HG02642 (cell line): ENCODE measurements at regions not wholly inside any gene's neighbourhood (a gene's known extent, or its start where the extent isn't known, plus 50 kb on each side); places are given as distances from the start of the nearest gene placed in this dataset.
"Not testable (repeated sequence)": the region's sequence is repeated elsewhere in the genome, so short reads cannot be mapped to it uniquely, and the experiment has no call there.

ENCODE experiments used
- ATAC-seq: cut with Tn5 transposase; IDR thresholded peaks from one replicate; pipeline ENCODE4 v1.9.1; 2021; ENCODE audit warnings: mild to moderate bottlenecking; ENCODE audit not compliant: unreplicated experiment, poor library complexity

DNA sequence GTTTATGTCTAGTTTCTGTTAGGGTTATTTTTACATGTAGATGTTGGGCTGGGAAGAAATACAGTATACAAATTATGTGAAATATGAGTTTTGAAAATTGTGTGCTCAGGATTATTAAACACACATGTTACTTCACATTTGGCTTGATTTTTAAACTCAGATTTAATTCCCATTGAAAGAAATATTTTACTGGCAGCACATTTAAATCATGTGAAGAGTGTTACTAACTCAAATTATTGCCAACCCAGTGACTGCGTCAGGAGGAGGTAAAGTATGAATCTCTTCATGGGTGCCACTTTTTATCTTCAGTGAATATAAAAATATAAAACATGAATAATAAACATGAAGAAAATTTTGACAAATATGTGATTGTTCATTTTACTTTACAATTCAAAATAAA, 457.5 kb upstream of the CCDC179 start:
- ATAC-seq: no peak

DNA sequence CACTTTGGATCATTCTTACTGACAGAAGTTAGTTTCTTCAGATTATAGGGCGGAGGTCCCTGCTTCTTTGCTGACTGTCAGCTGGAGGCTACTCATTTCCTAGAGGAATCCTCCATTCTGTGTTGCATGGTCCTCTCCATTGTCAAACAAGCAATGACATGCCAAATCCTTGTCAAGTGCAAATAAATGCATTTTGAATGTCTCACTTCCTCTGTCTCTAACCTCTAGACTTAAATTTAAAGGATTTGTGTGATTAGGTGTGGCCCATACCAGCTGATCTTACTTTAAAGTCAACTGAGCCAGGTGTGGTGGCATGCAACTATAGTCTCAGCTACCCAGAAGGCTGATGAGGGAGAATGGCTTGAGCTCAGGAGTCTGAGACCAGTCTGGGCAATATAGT, 458.4 kb upstream of the CCDC179 start:
- ATAC-seq: no peak

DNA sequence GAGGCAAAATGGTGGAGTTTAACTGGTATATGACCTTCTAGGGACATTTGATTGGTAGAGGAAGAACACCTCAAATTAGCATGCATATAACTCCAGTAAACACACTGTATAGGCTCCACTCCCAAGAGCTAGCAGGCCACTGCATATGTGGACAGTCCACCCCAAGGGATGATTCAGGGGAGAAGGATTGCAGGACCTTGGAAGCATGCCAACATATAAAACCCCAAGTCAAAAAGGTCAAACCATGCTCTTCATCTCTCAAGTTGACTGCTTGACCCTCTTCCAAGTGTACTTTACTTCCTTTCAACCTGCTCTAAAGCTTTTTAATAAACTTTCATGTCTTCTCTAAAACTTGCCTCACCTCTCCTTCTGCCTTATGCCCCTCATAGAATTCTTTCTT, 459.9 kb upstream of the CCDC179 start:
- no peak for ATAC-seq

DNA sequence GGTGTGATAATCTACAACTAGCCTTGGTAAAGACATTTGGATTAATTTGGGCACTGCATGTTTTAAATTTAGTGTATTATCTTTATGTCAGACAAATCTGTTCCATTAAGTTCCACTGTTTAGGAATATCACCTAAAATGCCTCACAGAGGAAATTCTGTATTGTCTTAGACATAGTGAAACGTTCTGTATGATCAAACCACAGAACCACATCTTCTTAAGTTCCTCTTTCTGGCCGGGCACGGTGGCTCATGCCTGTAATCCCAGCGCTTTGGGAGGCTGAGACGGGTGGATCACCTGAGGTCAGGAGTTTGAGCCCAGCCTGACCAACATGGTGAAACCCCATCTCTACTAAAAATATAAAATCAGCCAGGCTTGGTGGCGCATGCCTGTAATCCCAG, 475.3 kb upstream of the CCDC179 start:
- not testable (repeated sequence) for ATAC-seq

DNA sequence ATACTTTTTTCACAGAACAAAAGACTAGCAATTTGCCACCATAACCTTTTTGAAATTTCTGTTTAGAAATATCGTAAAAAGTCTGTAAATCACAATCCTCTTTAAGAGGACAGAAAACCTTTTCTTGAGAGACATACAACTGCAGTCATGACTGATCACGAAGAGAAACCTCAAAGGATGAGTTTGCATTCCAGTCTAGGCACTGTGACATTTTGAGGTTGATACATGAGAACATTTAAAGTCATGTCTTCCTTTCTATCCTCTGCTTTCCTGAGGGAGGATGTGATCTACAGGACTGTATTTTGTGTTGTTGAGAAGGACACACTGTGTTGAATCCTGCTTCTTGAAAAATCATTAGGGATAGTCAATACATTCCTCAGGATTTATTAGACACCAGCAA, 476.7 kb upstream of the CCDC179 start:
- no peak for ATAC-seq

DNA sequence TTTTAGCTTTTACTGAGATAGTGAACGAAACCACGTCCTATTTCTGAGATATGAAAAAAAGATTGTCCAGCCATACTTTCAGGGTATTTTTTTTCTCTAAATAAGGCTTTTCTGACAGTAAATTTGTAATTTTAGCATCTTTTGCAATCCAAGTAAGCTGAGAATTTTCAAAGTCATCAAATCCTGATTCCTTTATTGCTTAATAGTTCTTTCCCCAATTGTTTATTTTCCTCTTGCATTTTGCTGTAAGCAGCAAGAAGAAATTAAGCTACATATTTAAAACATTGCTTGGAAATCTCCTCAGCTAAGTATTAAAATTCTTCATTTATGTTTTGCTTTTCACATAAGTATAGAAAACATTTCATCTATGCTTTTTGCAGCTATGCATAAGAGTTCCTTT, 493.3 kb upstream of the CCDC179 start:
- ATAC-seq: no peak

DNA sequence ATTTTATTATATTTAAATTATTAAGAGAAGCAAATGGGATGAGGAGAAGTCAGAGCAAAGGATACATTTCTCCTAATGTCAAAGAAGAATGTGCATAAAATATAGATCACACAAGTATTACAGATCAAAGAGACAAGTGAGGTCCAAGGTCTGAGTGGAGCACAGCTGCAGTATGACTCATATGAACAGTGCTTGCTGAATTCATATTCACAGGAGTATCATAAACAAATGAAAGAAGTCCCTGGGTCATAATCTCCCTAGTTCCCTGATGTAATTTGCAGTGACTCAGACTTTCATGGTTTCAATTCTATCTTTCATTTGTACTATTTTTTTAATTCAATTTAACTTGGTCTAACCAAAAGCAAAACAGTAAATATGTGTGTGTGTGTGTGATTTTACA, 499.0 kb upstream of the CCDC179 start:
- no peak for ATAC-seq

DNA sequence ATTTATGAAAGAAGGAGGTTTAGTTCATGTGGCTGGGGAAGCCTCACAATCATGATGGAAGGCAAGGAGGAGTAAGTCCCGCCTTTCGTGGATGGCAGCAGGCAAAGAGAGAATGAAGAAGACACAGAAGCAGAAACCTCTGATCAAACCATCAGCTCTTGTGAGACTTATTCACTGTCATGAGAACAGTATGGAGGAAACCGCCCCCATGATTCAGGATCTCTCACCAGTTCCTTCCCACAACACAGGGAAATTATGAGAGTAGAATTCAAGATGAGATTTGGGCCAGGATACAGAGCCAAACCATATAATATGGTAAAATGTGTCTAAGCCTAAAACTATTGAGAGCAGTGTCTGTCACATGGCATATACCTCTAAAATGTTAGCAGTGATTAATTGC, 503.8 kb upstream of the CCDC179 start:
- no peak for ATAC-seq

DNA sequence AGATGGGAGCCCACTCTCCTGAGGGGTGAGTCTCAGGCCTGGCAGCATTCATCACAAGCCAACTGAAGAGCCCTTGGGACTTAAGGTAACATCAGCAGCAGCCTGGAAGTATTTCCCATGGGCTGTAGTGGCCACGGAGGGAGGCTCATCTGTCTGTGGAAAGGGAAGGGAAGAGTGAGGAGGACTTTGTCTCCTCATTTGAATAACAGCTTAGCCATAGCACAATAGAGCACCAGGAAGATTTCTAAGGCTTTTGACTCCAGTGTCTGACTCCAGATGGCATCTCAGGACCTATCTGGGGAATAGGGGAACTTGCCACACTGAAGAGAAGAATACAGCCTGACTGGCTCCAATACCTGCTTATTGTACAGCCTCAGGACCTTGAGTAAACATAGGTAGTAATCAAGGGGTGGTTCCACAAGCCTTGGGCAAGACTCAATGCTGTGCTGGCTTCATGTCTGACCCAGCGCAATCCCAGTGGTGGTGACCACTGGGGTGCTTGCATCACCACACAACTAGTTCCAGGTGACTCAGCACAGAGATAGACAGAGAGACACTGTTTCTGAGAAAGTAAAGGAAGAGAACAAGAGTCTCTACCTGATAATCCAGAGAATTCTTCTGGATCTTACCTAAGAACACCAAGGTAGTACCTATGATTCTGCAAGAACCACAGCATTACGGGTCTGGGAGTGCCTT, 510.5 kb upstream of the CCDC179 start:
- no peak for ATAC-seq

DNA sequence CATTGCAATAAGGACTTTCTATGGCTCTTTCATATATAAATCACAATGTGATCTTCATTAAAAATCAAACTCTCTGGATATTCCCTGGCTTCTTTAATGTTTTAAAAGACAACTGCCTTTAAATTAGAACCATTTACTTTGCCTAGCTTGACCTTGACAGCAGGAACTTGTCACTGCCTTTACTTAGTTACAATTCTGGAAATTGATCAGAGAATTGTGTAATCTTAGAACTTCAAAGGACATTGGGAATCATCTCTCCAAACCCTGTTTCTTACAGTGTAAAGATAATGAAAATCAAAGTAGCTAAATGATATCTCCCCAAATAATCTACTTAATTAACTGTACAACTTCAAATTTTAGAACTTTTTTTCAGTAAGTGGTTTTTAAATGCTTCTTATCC, 517.6 kb upstream of the CCDC179 start:
- ATAC-seq: no peak

DNA sequence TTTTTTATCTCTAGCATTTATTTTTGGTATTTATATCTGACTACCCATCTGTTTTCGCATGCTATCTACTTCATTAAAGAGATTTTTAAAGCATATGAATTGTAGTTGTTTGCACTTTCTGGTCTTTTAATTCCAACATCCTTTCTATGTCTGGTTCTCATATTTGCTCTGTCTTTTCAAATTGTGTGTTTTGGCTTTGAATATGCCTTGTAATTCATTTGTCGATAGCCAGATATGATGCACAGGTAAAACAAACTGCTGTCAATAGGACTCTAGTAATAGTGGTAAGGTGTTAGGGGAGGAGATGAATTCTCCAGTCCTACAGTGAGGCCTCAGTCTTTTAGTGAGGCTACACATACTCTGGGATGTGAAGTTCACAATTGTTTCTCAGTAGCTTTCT, 530.8 kb upstream of the CCDC179 start:
- ATAC-seq: no peak

DNA sequence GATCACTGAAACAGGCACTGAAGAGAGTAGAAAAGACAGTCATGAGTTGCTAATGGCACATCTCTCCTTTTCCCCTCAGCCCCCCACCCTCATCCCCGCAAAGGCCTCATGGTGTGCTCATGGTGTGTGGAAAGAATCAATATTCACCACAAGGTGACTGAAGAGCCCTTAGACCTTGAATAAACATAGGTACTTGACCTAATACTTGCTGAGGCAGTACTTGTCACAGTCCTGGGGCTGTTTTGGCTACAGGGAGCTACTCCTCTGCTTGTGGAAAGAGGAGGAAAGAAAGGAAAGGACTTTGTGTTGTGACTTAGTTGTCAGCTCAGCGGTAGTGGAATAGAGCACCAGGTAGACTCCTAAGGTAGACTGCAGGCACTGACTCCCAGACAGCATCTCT, 537.8 kb upstream of the CCDC179 start:
- no peak for ATAC-seq

DNA sequence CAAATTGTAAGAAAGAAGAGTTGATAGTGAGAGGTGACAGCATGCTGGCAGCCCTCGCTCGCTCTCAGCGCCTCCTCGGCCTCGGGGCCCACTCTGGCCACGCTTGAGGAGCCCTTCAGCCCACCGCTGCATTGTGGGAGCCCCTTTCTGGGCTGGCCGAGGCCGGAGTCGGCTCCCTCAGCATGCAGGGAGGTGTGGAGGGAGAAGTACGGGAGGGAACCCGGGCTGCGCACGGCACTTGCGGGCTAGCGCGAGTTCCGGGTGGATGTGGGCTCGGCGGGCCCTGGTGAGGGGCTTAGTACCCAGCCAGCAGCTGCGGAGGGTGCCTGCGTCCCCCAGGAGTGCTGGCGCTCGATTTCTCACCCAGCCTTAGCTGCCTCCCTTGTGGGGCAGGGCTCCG, 539.7 kb upstream of the CCDC179 start:
- ATAC-seq: no peak

DNA sequence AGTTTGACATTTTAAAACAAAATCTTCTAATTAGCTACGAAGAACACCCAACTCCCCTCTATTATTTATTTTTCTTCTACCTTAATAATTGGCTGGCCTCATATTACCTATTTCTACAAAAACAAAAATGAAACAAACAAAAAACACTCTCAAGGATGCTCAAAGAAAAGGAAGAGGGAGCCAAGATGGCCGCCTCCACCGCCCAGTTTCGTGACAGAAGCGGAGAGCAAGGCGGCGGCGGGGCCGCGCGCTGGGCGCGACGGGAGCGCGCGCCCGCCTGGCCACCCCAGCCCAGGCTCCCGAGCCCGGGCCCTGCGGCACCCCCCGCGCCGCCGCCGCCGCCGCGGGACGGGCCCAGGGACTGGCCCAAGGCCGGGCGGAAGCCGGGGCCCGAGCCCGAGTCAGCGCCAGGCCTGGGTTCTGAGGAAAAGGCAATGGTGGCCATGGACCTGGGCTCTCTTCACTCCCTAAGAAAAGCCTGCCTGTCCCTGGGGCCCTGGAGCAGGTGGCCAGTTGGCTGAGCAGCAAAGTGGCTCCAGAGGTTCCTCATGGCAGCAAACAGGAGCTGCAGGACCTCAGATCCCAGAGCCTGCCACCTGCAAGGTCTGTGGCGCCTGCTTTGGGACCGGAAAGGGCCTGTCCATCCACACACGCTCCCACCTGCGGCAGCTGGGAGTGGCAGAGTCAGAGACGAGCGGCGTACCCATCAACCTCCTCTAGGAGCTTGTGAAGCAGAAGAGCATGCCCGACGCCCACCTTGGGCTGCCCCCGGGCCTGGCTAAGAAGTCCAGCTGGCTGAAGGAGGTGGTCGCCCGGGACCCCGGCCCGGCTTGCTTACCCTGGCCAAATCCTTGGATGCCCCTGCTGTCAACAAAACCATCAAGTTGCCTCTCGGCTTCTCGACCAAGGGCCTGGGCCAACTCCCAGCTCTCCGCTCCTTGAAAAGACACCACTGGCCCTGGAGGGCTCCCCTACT, 543.2 kb upstream of the CCDC179 start:
- ATAC-seq: no peak

DNA sequence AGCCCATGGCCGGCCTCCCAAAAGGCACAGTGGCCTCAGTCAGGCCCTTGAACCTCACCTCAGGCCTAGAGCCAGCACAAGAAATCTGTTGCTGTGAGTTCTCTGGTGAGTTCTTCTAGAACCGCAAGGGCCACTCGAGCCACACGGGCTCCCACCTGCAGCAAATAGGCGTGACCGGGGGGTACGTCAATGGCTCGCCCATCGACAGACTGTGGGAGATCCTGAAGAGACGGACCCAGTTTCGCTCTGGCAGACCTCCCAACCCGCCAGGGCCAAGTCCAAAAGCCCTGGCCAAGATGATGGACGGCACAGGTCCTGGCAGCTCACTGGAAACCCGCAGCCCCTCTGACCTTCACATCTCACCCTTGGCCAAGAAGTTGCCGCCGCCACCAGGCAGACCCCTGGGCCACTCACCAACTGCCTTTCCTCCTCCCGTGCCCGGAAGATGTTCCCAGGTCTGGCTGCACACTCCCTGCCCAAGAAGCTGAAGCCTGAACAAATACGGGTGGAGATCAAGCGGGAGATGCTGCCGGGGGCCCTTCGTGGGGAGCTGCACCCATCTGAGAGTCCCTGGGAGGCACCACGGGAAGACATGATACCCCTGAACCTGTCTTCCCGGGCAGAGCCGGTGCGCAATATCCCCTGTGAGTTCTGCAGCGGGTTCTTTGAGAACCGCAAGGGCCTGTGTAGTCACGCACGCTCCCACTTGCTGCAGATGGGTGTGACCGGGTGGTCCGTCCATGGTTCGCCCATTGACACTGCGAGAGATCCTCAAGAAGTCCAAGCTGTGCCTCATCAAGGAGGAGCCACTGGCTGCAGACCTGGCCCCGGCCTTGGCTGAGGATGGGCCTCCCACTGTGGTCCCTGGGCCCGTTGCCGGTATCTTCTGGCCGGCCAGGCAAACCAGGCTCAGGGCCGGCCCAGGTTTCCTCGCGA, 544.2 kb upstream of the CCDC179 start:
- ATAC-seq: no peak

DNA sequence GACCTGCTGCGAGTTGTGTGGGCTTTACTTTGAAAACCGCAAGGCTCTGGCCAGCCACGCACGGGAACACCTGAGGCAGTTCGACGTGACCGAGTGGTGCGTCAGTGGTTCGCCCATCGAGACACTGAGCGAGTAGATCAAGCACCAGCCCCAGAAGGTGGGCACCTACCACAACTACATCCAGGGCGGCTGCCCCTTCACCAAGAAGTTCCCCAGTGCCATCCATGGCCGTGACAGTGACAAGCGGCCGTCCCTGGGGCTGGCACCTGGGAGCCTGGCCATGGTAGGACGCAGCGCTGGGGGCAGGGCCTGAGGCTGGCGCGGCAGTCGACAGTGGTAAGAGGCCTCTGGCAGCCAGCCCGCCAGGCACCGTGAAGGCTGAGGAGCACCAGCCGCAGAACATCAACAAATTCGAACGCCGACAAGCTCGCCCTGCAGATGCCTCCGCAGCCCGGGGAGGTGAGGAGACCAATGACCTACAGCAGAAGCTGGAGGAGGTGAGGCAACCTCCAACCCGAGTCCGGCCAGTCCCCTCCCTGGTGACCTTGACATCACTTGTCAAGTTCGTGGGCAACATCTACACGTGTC, 545.2 kb upstream of the CCDC179 start:
- no peak for ATAC-seq

DNA sequence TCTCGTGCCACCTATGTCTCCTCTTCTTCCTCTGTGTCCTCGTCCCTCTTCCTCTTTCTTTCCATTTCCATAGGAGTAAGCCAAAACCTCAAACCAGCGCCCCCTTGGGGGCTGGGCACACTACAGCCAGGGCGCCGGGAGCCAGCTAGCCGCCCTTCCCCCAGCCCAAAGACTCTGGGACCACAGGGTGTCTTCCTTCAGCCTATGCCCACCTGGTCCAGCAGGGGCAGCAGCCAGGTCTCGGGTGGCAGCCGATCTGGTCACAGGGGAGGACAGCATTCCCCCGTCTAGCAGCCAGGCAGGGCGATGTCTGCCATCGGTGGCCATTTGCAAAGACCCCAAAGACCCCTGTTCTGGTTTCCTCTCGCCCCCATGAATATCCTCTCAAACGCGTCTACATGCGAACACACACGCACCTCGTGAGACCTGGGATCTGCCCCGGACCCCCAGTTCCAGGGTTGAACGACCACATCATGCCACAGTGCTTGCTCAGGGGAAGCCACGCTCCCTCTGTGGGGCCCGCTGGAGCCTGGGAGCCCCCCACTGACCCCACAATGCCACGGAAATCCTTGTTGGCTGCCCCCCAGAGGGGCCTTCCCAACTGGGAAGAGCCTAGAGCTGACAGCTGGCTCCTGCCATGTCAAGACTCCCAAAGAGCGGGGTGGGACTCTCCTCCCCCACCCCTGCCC, 546.0 kb upstream of the CCDC179 start:
- no peak for ATAC-seq

DNA sequence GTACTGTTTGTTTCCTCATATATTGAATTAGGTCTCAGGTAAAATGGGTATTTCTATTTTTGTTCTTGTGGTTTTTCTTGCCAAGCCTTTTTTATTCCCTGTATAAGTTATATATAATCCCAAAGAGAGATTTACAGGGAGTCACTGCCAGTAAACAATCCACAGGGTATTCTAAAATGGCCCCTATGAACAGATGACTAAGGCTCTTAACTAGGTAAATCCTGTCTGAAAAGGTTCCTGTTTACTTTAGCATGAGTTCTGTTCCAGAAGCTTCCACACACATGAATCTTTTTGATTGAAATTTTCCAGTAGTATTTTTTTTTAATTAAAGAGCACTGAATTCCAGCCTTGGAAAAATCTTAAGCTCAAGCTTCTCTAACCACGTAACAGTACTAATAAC, 552.8 kb upstream of the CCDC179 start:
- no peak for ATAC-seq

DNA sequence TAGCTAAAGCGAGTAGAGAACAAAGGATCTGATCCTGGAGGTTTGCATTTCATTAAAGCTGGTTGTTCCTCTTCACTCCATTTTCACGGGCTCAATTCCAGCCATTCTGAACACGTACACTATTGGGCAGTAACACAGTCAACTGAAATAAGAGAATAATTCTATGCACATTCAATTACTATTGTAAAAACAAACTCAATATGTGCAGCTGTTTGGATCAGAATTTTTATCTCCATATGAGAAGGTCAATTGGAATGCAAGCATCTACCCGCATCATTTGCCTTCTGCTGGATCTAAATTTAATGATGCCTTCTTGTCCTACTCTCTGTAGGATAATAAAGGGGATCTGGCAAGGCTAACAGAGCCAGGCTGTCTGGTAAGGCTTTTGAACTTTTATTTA, 562.8 kb upstream of the CCDC179 start:
- ATAC-seq: no peak

DNA sequence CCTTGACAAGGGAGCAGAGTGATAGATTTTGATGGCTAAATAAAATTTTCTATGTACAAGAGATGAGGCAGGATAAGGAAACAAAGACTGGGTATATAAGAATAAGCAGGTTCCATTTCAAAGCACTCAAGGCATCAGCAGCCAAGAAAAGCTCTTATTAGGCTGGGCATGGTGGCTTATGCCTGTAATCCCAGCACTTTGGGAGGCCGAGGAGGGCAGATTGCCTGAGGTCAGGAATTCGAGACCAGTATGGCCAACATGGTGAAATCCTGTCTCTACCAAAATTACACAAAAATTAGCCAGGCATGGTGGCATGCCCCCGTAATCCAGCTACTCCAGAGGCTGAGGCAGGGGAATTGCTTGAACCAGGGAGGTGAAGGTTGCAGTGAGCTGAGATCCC, 563.4 kb upstream of the CCDC179 start:
- ATAC-seq: no peak
